ENCODE measurements at regions not wholly inside any gene's neighbourhood (a gene's known extent, or its start where the extent isn't known, plus 50 kb on each side); places are given as distances from the start of the nearest gene placed in this dataset.

- Histone ChIP-seq H2AFZ (ENCODE audit: low read length) (no peak overlapping the region), H3K9ac (ENCODE audit: extremely low read depth, insufficient read length, low read length) (no peak overlapping the region), H3K23ac (ENCODE audit: insufficient read length, low read depth, low read length) (no peak overlapping the region), H3K14ac (ENCODE audit: insufficient read depth, low read length) (no peak overlapping the region), H2BK12ac (ENCODE audit: insufficient read length, low read depth, low read length) (no peak overlapping the region), H4K91ac (ENCODE audit: insufficient read length, low read depth, low read length) (no peak overlapping the region), H3K4ac (ENCODE audit: low read depth, low read length) (no peak overlapping the region), H2BK5ac (ENCODE audit: insufficient read length, low read length) (no peak overlapping the region), H2BK120ac (ENCODE audit: low read depth, low read length, poor library complexity, severe bottlenecking) (no peak overlapping the region), H4K5ac (ENCODE audit: insufficient read length, low read depth, low read length) (no peak overlapping the region), H2BK20ac (ENCODE audit: low read depth, low read length, poor library complexity, severe bottlenecking) (no peak overlapping the region), H4K8ac (replicated peaks; ENCODE audit: insufficient read length, low read depth, low read length) (no peak overlapping the region), H3T11ph (ENCODE audit: low read length) (no peak overlapping the region), H3K23me2 (ENCODE audit: insufficient read length, low read depth, low read length, poor library complexity, severe bottlenecking) (no peaks in the 10 kb centered on the region), H2BK15ac (ENCODE audit: low read depth, low read length) (no peak overlapping the region), H3K27me3 (ENCODE audit: insufficient read depth, low read length) (no peaks in the 10 kb centered on the region), H4K20me1 (ENCODE audit: control insufficient read depth, insufficient read depth, insufficient read length) (no peaks in the 10 kb centered on the region), H3K27ac (ENCODE audit: insufficient read length, low read depth, low read length) (no peak overlapping the region), H3K79me1 (ENCODE audit: insufficient read depth, low read depth, low read length, poor library complexity, severe bottlenecking) (no peaks in the 10 kb centered on the region), H3K4me2 (ENCODE audit: insufficient read depth, insufficient read length, low read length) (no peak overlapping the region), H3K79me2 (ENCODE audit: insufficient read depth, low read length) (no peaks in the 10 kb centered on the region), H2AK5ac (ENCODE audit: insufficient read length, low read length) (no peak overlapping the region), H3K4me1 (ENCODE audit: insufficient read depth, low read length) (no peaks in the 10 kb centered on the region), H3K56ac (ENCODE audit: insufficient read length, low read depth, low read length) (no peak overlapping the region), H3K9me3 (ENCODE audit: control insufficient read depth, low read depth, low read length) (no peaks in the 10 kb centered on the region), H3K18ac (ENCODE audit: insufficient read length, low read depth, low read length) (no peak overlapping the region)
- Mint-ChIP-seq H3K4me1 (peaks cover 0 to 2% of the 10 kb centered on the region in 2 experiments; a peak in 1 of 4 replicates), H3K27me3 (ENCODE audit: low read depth) (no peaks in the 10 kb centered on the region), H3K36me3 (ENCODE audit: insufficient read depth in 1 of 3, low read depth in 3 of 3) (no peaks in the 10 kb centered on the region), H3K9me3 (no peaks in the 10 kb centered on the region), H3K27ac (no peak overlapping the region; a peak in 1 of 7 replicates), H3K4me3 (no peak overlapping the region)
- TF ChIP-seq, protein P1, sequence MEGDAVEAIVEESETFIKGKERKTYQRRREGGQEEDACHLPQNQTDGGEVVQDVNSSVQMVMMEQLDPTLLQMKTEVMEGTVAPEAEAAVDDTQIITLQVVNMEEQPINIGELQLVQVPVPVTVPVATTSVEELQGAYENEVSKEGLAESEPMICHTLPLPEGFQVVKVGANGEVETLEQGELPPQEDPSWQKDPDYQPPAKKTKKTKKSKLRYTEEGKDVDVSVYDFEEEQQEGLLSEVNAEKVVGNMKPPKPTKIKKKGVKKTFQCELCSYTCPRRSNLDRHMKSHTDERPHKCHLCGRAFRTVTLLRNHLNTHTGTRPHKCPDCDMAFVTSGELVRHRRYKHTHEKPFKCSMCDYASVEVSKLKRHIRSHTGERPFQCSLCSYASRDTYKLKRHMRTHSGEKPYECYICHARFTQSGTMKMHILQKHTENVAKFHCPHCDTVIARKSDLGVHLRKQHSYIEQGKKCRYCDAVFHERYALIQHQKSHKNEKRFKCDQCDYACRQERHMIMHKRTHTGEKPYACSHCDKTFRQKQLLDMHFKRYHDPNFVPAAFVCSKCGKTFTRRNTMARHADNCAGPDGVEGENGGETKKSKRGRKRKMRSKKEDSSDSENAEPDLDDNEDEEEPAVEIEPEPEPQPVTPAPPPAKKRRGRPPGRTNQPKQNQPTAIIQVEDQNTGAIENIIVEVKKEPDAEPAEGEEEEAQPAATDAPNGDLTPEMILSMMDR (conservative IDR thresholded peaks at IDR 0.05): no peak
- no peak for DNase-seq
- no CpG with 5 or more reads among the region's 2 CpGs for WGBS (ENCODE audit: extremely low coverage, insufficient read length, low lambda C conversion rate)
Measured at GRCh38 chr14:40909906-40910305, 696.8 kb upstream of the LRFN5 start.
